Subcutaneous abdominal adipose tissue (tissue), 5 donors: ENCODE measurements at regions not wholly inside any gene's neighbourhood (a gene's known extent, or its start where the extent isn't known, plus 50 kb on each side); places are given as distances from the start of the nearest gene placed in this dataset.

Experiments
- H3K27ac ChIP-seq: one replicate; pipeline ENCODE4 v1.7.0; 2013; ENCODE audit warnings: low read depth, mild to moderate bottlenecking, inconsistent platforms, low read length, moderate library complexity
- H3K27me3 ChIP-seq, 5 donors: one replicate each; pipeline ENCODE4 v1.7.0; 2013; ENCODE audit warnings: low read length in 5 of 5, inconsistent platforms in 1 of 5; ENCODE audit not compliant: control insufficient read depth in 5 of 5, insufficient read depth in 4 of 5
- H3K36me3 ChIP-seq, 5 donors: one replicate each; pipeline ENCODE4 v1.7.0; 2013; ENCODE audit warnings: low read length in 5 of 5; ENCODE audit not compliant: control insufficient read depth in 5 of 5, insufficient read depth in 5 of 5
- H3K4me1 ChIP-seq, 5 donors: one replicate each; pipeline ENCODE4 v1.7.0; 2013; ENCODE audit warnings: low read length in 5 of 5, mild to moderate bottlenecking in 3 of 5, moderate library complexity in 1 of 5; ENCODE audit not compliant: control insufficient read depth in 5 of 5, insufficient read depth in 5 of 5
- H3K4me3 ChIP-seq, 5 donors: one replicate each; pipeline ENCODE4 v1.7.0; 2013; ENCODE audit warnings: low read length in 5 of 5, low read depth in 1 of 5
- H3K9ac ChIP-seq, 5 donors: one replicate each; pipeline ENCODE4 v1.7.0; 2013; ENCODE audit warnings: low read length in 5 of 5, mild to moderate bottlenecking in 4 of 5, moderate library complexity in 3 of 5
- H3K9me3 ChIP-seq, 5 donors: one replicate each; pipeline ENCODE4 v1.7.0; 2013; ENCODE audit warnings: low read length in 5 of 5; ENCODE audit not compliant: control insufficient read depth in 5 of 5
- donor health status: healthy.
- donor health status: healthy.
- donor health status: healthy.
- donor health status: healthy.
- donor health status: healthy.

DNA sequence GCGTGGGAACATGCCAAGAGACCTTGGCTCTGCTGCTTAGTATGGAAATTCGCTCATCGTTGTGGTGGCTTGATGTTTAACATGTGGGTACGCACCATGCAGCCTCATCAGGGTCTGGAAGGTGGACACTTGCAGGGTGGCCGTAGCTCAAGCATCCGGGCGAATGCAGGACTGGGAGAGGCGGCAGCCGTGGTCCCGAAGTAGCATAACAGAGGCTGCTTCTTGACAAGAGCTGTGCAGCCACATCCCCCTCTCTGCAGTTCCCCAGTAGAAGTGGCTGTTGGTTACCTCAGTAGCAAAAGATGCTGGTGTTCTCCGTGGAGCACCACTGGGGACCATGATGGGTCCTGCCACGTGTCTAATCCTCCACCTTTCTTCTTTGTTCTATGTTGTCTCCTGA is 195.0 kb downstream of the THBS2 start:
- no peak overlapping the region for H3K9ac ChIP-seq
- no peak overlapping the region for H3K4me3 ChIP-seq
- H3K4me1 ChIP-seq: no peaks in the 10 kb centered on the region
- peaks cover 0 to 9% (median 0%) of the 10 kb centered on the region in 5 donors for H3K9me3 ChIP-seq
- H3K36me3 ChIP-seq: no peaks in the 10 kb centered on the region
- no peak overlapping the region for H3K27ac ChIP-seq
- H3K27me3 ChIP-seq: no peaks in the 10 kb centered on the region

DNA sequence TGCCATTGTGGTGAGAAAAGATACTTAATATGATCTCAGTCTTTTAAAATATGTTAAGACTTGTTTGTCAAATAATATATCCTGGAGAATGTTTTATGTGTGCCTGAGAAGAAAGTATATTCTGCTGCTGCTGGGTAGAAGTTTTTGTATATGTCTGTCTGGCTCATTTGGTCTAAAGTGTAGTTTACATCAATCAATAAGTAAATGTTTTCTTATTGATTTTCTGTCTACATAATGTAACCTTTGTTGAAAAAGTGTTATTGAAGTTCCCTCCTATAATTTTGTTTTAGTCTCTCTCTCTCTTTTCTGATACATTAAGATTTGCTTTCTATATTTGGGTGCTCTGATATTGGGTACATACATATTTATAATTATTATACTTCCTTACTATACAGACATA is 201.2 kb downstream of the THBS2 start:
- no peak overlapping the region for H3K27ac ChIP-seq
- no peak overlapping the region for H3K4me3 ChIP-seq
- H3K36me3 ChIP-seq: no peaks in the 10 kb centered on the region
- H3K9me3 ChIP-seq: peaks cover 0 to 6% (median 0%) of the 10 kb centered on the region in 5 donors
- H3K9ac ChIP-seq: no peak overlapping the region
- H3K27me3 ChIP-seq: no peaks in the 10 kb centered on the region
- no peaks in the 10 kb centered on the region for H3K4me1 ChIP-seq

DNA sequence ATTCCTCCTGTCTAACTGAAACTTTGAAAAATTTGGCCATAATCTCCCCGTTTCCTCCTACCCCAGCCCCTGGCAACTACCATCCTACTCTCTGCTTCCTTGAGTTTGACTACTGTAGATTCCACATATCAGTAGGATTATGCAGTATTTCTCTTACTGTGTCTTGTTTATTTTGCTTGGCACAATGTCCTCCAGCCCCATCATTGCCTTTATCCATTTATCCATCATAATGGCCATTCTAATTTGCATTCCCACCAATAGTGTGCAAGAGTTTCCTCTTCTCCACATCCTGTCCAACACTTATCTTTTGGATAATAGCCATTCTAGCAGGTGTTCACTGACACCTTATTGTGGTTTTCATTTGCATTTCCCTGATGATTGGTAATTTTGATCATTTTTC is 202.3 kb downstream of the THBS2 start:
- Histone ChIP-seq H3K9ac (no peak overlapping the region), H3K9me3 (peaks cover 0 to 6% (median 0%) of the 10 kb centered on the region in 5 donors), H3K27me3 (no peaks in the 10 kb centered on the region), H3K27ac (no peak overlapping the region), H3K4me1 (peaks cover 0 to 6% (median 4%) of the 10 kb centered on the region in 5 donors), H3K36me3 (no peaks in the 10 kb centered on the region), H3K4me3 (no peak overlapping the region)

DNA sequence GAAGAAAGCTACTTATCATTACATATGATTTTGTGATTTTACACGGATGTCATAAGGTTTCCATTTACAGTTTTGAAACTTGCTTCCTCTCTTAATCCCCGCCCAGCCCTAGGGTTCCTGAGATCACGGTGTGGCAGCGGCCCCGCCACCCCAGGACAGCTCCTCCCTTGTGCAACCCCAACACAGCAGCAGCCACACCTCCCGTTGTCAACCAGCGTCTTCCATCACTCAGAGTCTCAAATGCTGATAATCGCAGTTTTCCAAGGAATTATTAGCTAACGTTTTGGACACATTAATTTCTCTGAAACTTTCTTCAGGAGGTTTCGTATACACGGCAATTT is 204.8 kb downstream of the THBS2 start:
- peaks cover 0 to 16% (median 7%) of the 10 kb centered on the region in 5 donors for H3K4me1 ChIP-seq
- no peak overlapping the region for H3K4me3 ChIP-seq
- H3K9me3 ChIP-seq: no peaks in the 10 kb centered on the region
- H3K9ac ChIP-seq: no peak overlapping the region
- no peaks in the 10 kb centered on the region for H3K36me3 ChIP-seq
- H3K27me3 ChIP-seq: no peaks in the 10 kb centered on the region
- H3K27ac ChIP-seq: no peak overlapping the region

DNA sequence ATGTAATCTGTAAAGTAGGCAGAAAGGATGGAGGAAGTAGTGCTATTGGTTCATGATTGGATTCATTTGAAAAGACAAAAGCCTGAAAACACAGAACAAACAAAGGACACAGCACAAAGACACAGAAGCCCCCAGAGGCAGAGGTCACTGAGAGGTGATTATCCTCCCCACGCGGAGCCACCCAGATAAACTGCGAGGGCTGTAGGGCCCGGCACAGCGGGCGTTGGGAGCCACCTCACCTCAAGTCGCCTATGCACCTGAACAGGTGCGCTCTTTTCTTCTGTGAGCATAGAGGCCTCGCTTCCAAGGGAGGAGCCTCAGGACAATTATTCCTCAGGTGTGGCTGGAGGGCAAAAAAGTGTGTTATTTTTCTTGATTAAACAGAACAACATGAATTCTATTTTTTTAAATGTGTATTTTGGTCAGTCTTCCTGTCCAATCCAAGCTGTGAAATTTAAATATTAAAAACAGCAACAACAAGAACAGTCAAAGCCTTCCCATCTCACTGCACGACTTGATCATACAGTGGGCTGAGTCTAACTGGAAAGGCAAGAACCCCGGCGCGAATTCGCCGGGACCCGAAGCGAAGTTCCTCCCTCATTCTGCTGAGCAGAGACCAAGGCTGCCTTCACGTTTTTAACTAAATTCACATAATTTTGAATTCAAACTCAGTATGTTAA is 205.3 kb downstream of the THBS2 start:
- Histone ChIP-seq H3K27ac (no peak overlapping the region), H3K9me3 (no peaks in the 10 kb centered on the region), H3K4me3 (no peak overlapping the region), H3K9ac (no peak overlapping the region), H3K36me3 (no peaks in the 10 kb centered on the region), H3K27me3 (no peaks in the 10 kb centered on the region), H3K4me1 (peaks cover 0 to 16% (median 7%) of the 10 kb centered on the region in 5 donors)

DNA sequence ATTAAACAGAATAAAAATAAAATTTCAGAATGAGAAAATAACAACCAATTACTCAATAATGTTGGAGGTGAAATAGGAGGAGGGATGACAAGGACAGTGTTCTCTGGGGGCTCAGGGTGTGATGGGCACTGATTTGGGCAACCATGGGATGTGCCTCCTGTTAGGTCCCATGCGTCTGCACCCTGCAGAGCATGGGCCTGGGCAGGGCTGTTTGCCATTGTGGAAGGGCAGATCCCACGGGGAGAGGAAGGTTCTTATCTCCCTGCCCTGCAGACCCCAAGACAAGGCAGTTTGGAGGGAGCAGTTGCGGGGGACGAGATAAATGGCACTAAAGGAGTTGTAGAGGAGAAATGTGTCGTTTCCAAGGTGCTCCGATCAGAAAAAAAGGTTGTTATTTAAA is 206.3 kb downstream of the THBS2 start:
- no peak overlapping the region for H3K27ac ChIP-seq
- no peak overlapping the region for H3K4me3 ChIP-seq
- H3K4me1 ChIP-seq: peaks cover 0 to 16% (median 7%) of the 10 kb centered on the region in 5 donors
- H3K9ac ChIP-seq: no peak overlapping the region
- H3K27me3 ChIP-seq: no peaks in the 10 kb centered on the region
- H3K36me3 ChIP-seq: no peaks in the 10 kb centered on the region
- no peaks in the 10 kb centered on the region for H3K9me3 ChIP-seq

DNA sequence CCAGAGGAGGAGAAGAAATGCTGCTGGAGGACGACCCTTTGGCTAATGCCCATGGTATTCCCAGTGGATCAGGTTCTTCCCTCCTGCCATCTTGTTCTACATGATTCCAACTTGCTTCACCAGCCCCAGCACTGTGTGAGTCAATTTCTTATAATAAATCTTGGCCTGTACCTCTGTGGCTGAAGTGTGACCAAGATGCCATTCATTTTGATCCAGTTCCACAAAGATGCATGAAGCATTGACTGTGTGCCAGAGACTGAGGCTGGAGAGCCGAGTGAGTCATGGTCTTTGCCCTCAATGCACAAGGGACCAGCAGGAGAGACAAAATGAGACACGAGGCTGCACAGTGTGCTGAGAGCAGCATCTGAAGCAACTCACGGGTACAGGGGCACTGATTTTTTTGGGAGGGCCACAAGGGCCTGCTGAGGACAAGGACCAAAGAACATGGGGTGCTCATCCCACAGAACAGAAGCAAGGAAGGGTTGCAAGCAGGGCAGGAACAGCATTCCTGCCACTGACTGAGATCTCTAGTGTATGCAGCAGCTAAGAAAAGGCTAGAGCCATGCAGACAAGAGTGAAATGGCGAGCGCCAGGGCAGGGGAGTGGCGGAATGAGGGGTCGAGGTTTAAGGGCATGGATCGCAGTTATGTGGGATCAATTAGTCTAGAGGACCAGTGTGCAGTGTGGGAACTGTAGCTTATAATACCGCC is 207.0 kb downstream of the THBS2 start:
- Histone ChIP-seq H3K9me3 (no peaks in the 10 kb centered on the region), H3K27me3 (no peaks in the 10 kb centered on the region), H3K36me3 (no peaks in the 10 kb centered on the region), H3K9ac (no peak overlapping the region), H3K27ac (no peak overlapping the region), H3K4me3 (no peak overlapping the region), H3K4me1 (peaks cover 0 to 16% (median 7%) of the 10 kb centered on the region in 5 donors)

DNA sequence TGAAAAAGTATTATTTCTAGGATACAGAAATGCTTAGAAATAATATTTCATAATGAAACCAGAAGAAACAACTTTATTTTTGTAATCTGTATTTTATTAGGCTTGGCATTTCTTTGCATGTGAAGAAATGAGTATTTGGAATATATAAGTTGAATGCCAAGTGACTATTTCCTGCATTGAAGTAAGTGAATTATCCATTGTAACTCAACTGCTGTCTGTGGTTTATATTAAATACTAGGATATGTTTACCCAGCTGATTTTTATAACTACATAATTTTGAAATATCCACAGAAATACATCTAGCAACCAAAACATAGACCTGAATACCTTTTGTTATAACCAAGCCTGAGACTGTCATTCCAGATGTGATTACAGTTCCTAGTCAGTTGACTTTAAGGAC is 207.6 kb downstream of the THBS2 start:
- H3K4me1 ChIP-seq: peaks cover 0 to 16% (median 7%) of the 10 kb centered on the region in 5 donors
- H3K27ac ChIP-seq: no peak overlapping the region
- no peak overlapping the region for H3K9ac ChIP-seq
- no peak overlapping the region for H3K4me3 ChIP-seq
- H3K27me3 ChIP-seq: no peaks in the 10 kb centered on the region
- H3K36me3 ChIP-seq: no peaks in the 10 kb centered on the region
- no peaks in the 10 kb centered on the region for H3K9me3 ChIP-seq

DNA sequence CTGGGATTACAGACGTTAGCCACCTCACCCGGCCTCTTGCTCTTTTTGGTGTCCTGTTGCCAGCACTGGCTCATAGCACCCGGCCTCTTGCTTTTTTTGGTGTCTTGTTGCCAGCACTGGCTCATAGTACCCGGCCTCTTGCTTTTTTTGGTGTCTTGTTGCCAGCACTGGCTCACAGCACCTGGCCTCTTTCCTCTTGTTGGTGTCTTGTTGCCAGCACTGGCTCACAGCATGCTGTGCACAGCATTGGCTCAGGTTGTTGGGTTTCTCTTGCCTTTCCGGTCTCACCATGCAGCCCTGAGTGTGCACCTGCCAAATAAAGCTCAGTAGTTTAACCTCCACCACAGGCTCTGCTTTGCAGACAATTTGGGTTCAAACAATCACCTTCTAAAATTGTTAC is 208.2 kb downstream of the THBS2 start:
- Histone ChIP-seq H3K9ac (no peak overlapping the region), H3K4me3 (no peak overlapping the region), H3K36me3 (no peaks in the 10 kb centered on the region), H3K27ac (no peak overlapping the region), H3K27me3 (no peaks in the 10 kb centered on the region), H3K9me3 (no peaks in the 10 kb centered on the region), H3K4me1 (peaks cover 0 to 16% (median 7%) of the 10 kb centered on the region in 5 donors)

DNA sequence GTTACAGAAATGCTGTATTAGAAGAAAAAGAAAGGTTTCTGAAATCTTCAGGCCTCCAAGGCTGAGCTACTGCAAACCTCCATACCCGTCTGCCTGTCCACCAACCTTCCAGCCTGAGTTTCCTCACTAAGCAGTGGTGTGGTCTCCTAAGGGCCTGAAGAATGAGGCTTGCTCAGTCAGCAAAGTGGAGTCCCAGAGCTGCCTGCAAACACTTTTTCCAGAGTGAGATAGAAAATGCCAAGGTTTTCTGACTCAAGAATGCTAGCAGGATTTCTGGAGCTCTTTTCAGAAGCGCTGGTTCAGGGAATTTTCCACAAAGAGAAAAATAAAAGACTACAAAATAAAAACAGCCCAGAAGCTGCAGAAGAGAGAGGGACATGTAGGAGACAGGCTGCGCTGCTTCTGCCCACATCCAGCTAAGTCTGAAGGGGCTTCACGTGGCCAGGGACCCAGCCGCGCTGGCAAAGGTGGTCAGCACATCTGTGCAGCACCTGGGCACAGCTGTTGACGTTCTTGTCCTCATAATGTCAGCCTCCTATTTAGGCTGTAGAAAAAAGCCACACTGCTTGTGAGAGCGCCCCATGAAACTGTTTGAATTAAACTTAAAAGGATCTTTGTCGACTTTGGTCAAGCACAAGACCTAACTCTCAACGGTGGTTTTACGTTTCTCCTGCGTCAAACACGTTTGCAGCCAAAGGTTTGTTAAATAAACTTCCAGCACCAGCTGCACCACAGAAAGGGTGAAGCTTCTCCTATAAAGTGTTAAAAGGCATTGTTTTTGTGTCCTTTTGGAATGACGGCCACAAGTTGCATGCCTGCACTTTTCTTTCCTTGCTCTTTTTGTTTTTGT is 209.0 kb downstream of the THBS2 start:
- Histone ChIP-seq H3K27ac (no peak overlapping the region), H3K9ac (no peak overlapping the region), H3K4me3 (no peak overlapping the region), H3K36me3 (no peaks in the 10 kb centered on the region), H3K9me3 (no peaks in the 10 kb centered on the region), H3K27me3 (no peaks in the 10 kb centered on the region), H3K4me1 (peaks cover 0 to 16% (median 7%) of the 10 kb centered on the region in 5 donors)
